HepG2 (cell line): ENCODE measurements at regions not wholly inside any gene's neighbourhood (a gene's known extent, or its start where the extent isn't known, plus 50 kb on each side); places are given as distances from the start of the nearest gene placed in this dataset.

Experiments
- DNMT3B ChIP-seq: conservative IDR thresholded peaks from 2 replicates; pipeline ENCODE4 v1.6.1; 2016; ENCODE audit warnings: missing biosample characterization, control low read depth
- KAT2B ChIP-seq: fragments of 150-350 bp; IDR thresholded peaks from 2 replicates; pipeline ENCODE4 v1.6.1; 2014; ENCODE audit warnings: low read depth, low read length, borderline replicate concordance
- NFATC3 ChIP-seq: sonication (generic); formaldehyde crosslinking; IDR thresholded peaks from 2 replicates; pipeline ENCODE4 v1.5.1; 2020; ENCODE audit warnings: mild to moderate bottlenecking, missing genetic modification reagents
- NONO ChIP-seq, 2 experiments: fragments of 450-650 bp in 1 of 2; sonication (generic) in 1 of 2; formaldehyde crosslinking in 1 of 2; IDR thresholded peaks in 1 of 2; conservative IDR thresholded peaks in 1 of 2; 2 replicates each; pipeline versions ENCODE4 v1.6.1 to v1.8.0; 2017 to 2022; ENCODE audit warnings: mild to moderate bottlenecking in 1 of 2, missing genetic modification reagents in 1 of 2, moderate library complexity in 1 of 2
- SMC3 ChIP-seq: IDR thresholded peaks from 2 replicates; pipeline ENCODE4 v1.6.1; 2011; ENCODE audit warnings: low read length, improper control_type of control experiment
- SP2 ChIP-seq: sonication (generic); formaldehyde crosslinking; IDR thresholded peaks from 2 replicates; pipeline ENCODE4 v1.5.1; 2020; ENCODE audit warnings: mild to moderate bottlenecking, missing genetic modification reagents
- SRY ChIP-seq: sonication (generic); formaldehyde crosslinking; IDR thresholded peaks from 2 replicates; pipeline ENCODE4 v1.8.0; 2022; ENCODE audit warnings: mild to moderate bottlenecking, missing genetic modification reagents
- ZC3H4 ChIP-seq: sonication (generic); formaldehyde crosslinking; IDR thresholded peaks from 2 replicates; pipeline ENCODE4 v1.4.0; 2020; ENCODE audit warnings: missing genetic modification reagents, borderline replicate concordance
- ZFX ChIP-seq: sonication (generic); formaldehyde crosslinking; IDR thresholded peaks from 2 replicates; pipeline ENCODE4 v1.4.0; 2020; ENCODE audit warnings: mild to moderate bottlenecking, low read depth, missing genetic modification reagents, moderate library complexity
- ZNF230 ChIP-seq: sonication (generic); formaldehyde crosslinking; IDR thresholded peaks from 2 replicates; pipeline ENCODE4 v1.4.0; 2020; ENCODE audit warnings: mild to moderate bottlenecking, missing genetic modification reagents
- ZNF367 ChIP-seq: sonication (generic); formaldehyde crosslinking; IDR thresholded peaks from 2 replicates; pipeline ENCODE4 v1.4.0; 2020; ENCODE audit warnings: missing genetic modification reagents, borderline replicate concordance
- ZNF44 ChIP-seq: sonication (generic); formaldehyde crosslinking; IDR thresholded peaks from 2 replicates; pipeline ENCODE4 v1.5.1; 2020; ENCODE audit warnings: mild to moderate bottlenecking, missing genetic modification reagents
- ZNF607 ChIP-seq: sonication (generic); formaldehyde crosslinking; IDR thresholded peaks from 2 replicates; pipeline ENCODE4 v1.5.1; 2020; ENCODE audit warnings: missing genetic modification reagents, mild to moderate bottlenecking, borderline replicate concordance
- ZSCAN20 ChIP-seq: sonication (generic); formaldehyde crosslinking; IDR thresholded peaks from 2 replicates; pipeline ENCODE4 v1.4.0; 2020; ENCODE audit warnings: missing genetic modification reagents, mild to moderate bottlenecking, borderline replicate concordance
- TF ChIP-seq, protein P1 (sequence below): IDR thresholded peaks from 2 replicates; pipeline ENCODE4 v1.6.1; 2016; ENCODE audit warnings: low read depth, missing genetic modification reagents, missing compliant biosample characterization
- TF ChIP-seq, protein P2 (sequence below): sonication (generic); formaldehyde crosslinking; IDR thresholded peaks from 2 replicates; pipeline ENCODE4 v1.8.1; 2023; ENCODE audit warnings: mild to moderate bottlenecking, moderate library complexity, missing genetic modification reagents
- TF ChIP-seq, protein P3 (sequence below): IDR thresholded peaks from 2 replicates; pipeline ENCODE4 v1.6.1; 2018; ENCODE audit warnings: missing genetic modification reagents
- TF ChIP-seq, protein P4 (sequence below), 2 experiments: sonication (generic) in 1 of 2; formaldehyde crosslinking in 1 of 2; IDR thresholded peaks; 2 replicates each; pipeline versions ENCODE4 v1.5.1 to v1.6.1; 2011 to 2020; ENCODE audit warnings: borderline replicate concordance in 1 of 2, low read depth in 1 of 2, low read length in 1 of 2, mild to moderate bottlenecking in 1 of 2, missing genetic modification reagents in 1 of 2, moderate library complexity in 1 of 2

DNA sequence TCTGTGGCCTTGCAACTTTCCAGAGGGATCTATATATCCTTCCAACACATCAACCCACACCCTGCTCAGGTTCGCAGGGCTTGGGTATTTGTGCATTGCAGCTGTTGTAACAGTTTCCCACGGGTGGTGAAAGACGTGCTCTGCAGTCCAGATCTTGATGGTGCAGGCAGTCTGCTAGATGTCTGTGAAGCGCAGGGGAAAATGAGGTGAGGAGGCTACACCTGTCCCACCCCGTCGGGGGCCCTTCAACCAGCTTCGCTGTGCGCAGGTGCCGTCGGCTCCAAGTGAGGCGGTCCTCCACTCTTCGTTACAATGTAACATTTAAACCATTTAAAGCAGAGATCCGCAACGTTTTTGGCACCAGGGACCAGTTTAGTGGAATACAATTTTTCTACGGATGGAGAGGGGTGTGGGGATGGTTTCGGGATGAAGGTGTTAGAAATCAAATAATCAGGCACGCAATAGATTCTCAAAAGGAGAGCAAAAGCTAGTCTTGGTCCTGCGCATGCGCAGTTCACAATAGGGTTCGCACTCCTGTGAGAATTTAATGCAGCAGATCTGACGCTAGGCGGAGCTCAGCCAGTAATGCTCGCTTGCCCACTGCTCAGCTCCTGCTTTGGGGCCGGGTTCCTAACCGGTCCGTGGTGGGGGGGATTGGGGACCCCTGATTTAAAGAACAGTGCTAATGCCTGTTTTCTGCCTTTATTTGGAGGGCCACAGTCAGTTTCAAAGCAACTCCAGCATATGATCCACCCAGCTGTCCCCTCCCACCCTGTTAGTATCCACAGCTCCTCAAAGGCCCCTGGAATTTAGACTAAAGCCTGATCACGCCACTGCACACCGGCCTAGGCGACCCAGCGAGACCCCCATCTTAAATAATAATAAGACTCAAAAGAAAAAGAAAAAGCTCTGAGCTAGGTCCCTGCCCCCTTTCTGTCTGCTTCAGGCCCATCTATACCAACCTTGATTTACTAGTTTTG is 97.1 kb upstream of the SELENOP start (continued):
- TF ChIP-seq ZNF607 (CRISPR knock-in tag): 0 out of 2 replicates have a peak, but pooled peaks have one; percentile 35
- TF ChIP-seq KAT2B: no peak
- TF ChIP-seq, protein P1, sequence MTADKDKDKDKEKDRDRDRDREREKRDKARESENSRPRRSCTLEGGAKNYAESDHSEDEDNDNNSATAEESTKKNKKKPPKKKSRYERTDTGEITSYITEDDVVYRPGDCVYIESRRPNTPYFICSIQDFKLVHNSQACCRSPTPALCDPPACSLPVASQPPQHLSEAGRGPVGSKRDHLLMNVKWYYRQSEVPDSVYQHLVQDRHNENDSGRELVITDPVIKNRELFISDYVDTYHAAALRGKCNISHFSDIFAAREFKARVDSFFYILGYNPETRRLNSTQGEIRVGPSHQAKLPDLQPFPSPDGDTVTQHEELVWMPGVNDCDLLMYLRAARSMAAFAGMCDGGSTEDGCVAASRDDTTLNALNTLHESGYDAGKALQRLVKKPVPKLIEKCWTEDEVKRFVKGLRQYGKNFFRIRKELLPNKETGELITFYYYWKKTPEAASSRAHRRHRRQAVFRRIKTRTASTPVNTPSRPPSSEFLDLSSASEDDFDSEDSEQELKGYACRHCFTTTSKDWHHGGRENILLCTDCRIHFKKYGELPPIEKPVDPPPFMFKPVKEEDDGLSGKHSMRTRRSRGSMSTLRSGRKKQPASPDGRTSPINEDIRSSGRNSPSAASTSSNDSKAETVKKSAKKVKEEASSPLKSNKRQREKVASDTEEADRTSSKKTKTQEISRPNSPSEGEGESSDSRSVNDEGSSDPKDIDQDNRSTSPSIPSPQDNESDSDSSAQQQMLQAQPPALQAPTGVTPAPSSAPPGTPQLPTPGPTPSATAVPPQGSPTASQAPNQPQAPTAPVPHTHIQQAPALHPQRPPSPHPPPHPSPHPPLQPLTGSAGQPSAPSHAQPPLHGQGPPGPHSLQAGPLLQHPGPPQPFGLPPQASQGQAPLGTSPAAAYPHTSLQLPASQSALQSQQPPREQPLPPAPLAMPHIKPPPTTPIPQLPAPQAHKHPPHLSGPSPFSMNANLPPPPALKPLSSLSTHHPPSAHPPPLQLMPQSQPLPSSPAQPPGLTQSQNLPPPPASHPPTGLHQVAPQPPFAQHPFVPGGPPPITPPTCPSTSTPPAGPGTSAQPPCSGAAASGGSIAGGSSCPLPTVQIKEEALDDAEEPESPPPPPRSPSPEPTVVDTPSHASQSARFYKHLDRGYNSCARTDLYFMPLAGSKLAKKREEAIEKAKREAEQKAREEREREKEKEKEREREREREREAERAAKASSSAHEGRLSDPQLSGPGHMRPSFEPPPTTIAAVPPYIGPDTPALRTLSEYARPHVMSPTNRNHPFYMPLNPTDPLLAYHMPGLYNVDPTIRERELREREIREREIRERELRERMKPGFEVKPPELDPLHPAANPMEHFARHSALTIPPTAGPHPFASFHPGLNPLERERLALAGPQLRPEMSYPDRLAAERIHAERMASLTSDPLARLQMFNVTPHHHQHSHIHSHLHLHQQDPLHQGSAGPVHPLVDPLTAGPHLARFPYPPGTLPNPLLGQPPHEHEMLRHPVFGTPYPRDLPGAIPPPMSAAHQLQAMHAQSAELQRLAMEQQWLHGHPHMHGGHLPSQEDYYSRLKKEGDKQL (CRISPR knock-in tag): no peak
- TF ChIP-seq NFATC3 (CRISPR knock-in tag): peak; percentile 62; the same call in 1 of the 2 replicates
- TF ChIP-seq NONO (IDR thresholded peaks at IDR 0.05): no peak
- TF ChIP-seq NONO (CRISPR knock-in tag; conservative IDR thresholded peaks at IDR 0.05): 0 out of 2 replicates have a peak, but pooled peaks have one; percentile 12
- TF ChIP-seq ZNF367: no peak
- no peak for TF ChIP-seq SP2
- TF ChIP-seq, protein P2, sequence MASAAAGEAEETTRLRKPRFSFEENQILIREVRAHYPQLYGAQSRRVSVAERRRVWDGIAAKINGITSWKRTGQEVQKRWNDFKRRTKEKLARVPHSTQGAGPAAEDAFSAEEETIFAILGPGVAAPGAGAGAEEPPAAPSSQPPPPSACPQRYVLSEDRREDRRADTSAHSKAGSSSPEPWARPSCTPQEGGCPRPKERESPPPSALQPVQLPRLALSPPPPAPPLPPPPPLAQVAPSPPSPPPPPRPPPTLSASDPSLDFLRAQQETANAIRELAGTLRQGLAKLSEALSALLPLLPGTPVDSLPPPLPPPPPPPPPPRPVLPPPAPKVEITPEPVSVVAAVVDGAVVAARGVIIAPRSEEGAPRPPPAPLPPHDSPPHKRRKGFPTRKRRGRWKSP (CRISPR knock-in tag): peak; percentile 77
- TF ChIP-seq, protein P3, sequence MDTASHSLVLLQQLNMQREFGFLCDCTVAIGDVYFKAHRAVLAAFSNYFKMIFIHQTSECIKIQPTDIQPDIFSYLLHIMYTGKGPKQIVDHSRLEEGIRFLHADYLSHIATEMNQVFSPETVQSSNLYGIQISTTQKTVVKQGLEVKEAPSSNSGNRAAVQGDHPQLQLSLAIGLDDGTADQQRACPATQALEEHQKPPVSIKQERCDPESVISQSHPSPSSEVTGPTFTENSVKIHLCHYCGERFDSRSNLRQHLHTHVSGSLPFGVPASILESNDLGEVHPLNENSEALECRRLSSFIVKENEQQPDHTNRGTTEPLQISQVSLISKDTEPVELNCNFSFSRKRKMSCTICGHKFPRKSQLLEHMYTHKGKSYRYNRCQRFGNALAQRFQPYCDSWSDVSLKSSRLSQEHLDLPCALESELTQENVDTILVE (CRISPR knock-in tag): 0 out of 2 replicates have a peak, but pooled peaks have one; percentile 5
- no peak for TF ChIP-seq ZC3H4 (CRISPR knock-in tag)
- peak; percentile 60 for TF ChIP-seq SMC3
- TF ChIP-seq ZNF230 (CRISPR knock-in tag): 0 out of 2 replicates have a peak, but pooled peaks have one; percentile 52
- TF ChIP-seq SRY (CRISPR knock-in tag): no peak
- TF ChIP-seq ZFX: peak; percentile 58; the same call in 1 of the 2 replicates
- no peak for TF ChIP-seq ZNF44 (CRISPR knock-in tag)
- no peak for TF ChIP-seq ZSCAN20 (CRISPR knock-in tag)
- TF ChIP-seq, protein P4, sequence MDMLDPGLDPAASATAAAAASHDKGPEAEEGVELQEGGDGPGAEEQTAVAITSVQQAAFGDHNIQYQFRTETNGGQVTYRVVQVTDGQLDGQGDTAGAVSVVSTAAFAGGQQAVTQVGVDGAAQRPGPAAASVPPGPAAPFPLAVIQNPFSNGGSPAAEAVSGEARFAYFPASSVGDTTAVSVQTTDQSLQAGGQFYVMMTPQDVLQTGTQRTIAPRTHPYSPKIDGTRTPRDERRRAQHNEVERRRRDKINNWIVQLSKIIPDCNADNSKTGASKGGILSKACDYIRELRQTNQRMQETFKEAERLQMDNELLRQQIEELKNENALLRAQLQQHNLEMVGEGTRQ (IDR thresholded peaks at IDR 0.05; ENCODE audit: low read depth, low read length): no peak
- TF ChIP-seq, protein P4 (CRISPR knock-in tag; IDR thresholded peaks at IDR 0.05; ENCODE audit: borderline replicate concordance): no peak
- no peak for TF ChIP-seq DNMT3B (CRISPR knock-in tag)
